Fibroblast of skin of left biceps (primary cell): ENCODE measurements at regions not wholly inside any gene's neighbourhood (a gene's known extent, or its start where the extent isn't known, plus 50 kb on each side); places are given as distances from the start of the nearest gene placed in this dataset.

Experiments used
- DNase-seq, 2 experiments: peaks; one replicate each; pipeline ENCODE4 v3.0.0-alpha.2; 2013; ENCODE audit warnings: low read depth in 2 of 2

- DNase-seq: no peak
Measured at GRCh38 chrX:68927178-68927577, 98.4 kb downstream of the EFNB1 start.

GRCh38 chrX:68923147-68923546, 94.3 kb downstream of the EFNB1 start:
- DNase-seq: no peak

- DNase-seq: no peak
Measured at GRCh38 chrX:68922013-68922412, 93.2 kb downstream of the EFNB1 start.

GRCh38 chrX:68920561-68920960, 91.7 kb downstream of the EFNB1 start:
- DNase-seq: no peak

GRCh38 chrX:68919707-68920106, 90.9 kb downstream of the EFNB1 start:
- no peak for DNase-seq

- no peak for DNase-seq
Measured at GRCh38 chrX:68918202-68918601, 89.4 kb downstream of the EFNB1 start.

GRCh38 chrX:68917799-68918198, 89.0 kb downstream of the EFNB1 start:
- no peak for DNase-seq

- no peak for DNase-seq
Measured at GRCh38 chrX:68916891-68917290, 88.1 kb downstream of the EFNB1 start.

- no peak for DNase-seq
Measured at GRCh38 chrX:68915778-68916177, 87.0 kb downstream of the EFNB1 start.

GRCh38 chrX:68914479-68914946, 85.7 kb downstream of the EFNB1 start:
- no peak for DNase-seq

- DNase-seq: no peak
Measured at GRCh38 chrX:68913249-68913547, 84.4 kb downstream of the EFNB1 start.

- DNase-seq: no peak
Measured at GRCh38 chrX:68912113-68912512, 83.3 kb downstream of the EFNB1 start.

GRCh38 chrX:68910731-68911428, 82.1 kb downstream of the EFNB1 start:
- no peak for DNase-seq

GRCh38 chrX:68909945-68910344, 81.1 kb downstream of the EFNB1 start:
- no peak for DNase-seq

- DNase-seq: no peak
Measured at GRCh38 chrX:68908071-68908470, 79.2 kb downstream of the EFNB1 start.

GRCh38 chrX:68902706-68903504, 74.1 kb downstream of the EFNB1 start:
- DNase-seq: no peak

GRCh38 chrX:68901519-68901918, 72.7 kb downstream of the EFNB1 start:
- DNase-seq: no peak

GRCh38 chrX:68898598-68898997, 69.8 kb downstream of the EFNB1 start:
- no peak for DNase-seq

- no peak for DNase-seq
Measured at GRCh38 chrX:68897118-68897945, 68.5 kb downstream of the EFNB1 start.

- DNase-seq: no peak
Measured at GRCh38 chrX:68896581-68896980, 67.8 kb downstream of the EFNB1 start.

- no peak for DNase-seq
Measured at GRCh38 chrX:68895778-68896177, 67.0 kb downstream of the EFNB1 start.

GRCh38 chrX:68895341-68895755, 66.5 kb downstream of the EFNB1 start:
- DNase-seq: no peak
